NCI-H82 treated with DMSO at 0.1 percent for 48 hours (cell line): ENCODE measurements at regions not wholly inside any gene's neighbourhood (a gene's known extent, or its start where the extent isn't known, plus 50 kb on each side); places are given as distances from the start of the nearest gene placed in this dataset.
"Not testable (repeated sequence)": the region's sequence is repeated elsewhere in the genome, so short reads cannot be mapped to it uniquely, and the experiment has no call there.

Experiments used
- DNase-seq: peaks from one replicate; lab custom pipeline; 2025; ENCODE audit not compliant: unreplicated experiment; lab: John Stamatoyannopoulos, UW

GRCh38 chr11:45754741-45755140, 50.2 kb upstream of the SLC35C1 start:
- no peak for DNase-seq

GRCh38 chr11:45754261-45754709, 50.7 kb upstream of the SLC35C1 start:
- DNase-seq: no peak

- no peak for DNase-seq
Observed at GRCh38 chr11:45752106-45752505, 52.8 kb upstream of the SLC35C1 start.

GRCh38 chr11:45751430-45751829, 53.5 kb upstream of the SLC35C1 start:
- no peak for DNase-seq

- DNase-seq: no peak
Observed at GRCh38 chr11:45750439-45750838, 54.5 kb upstream of the SLC35C1 start.

GRCh38 chr11:45748801-45749200, 56.1 kb upstream of the SLC35C1 start:
- no peak for DNase-seq

- DNase-seq: no peak
Observed at GRCh38 chr11:45745065-45745811, 59.7 kb upstream of the SLC35C1 start.

GRCh38 chr11:45743556-45744468, 61.1 kb upstream of the SLC35C1 start:
- DNase-seq: no peak

- no peak for DNase-seq
Observed at GRCh38 chr11:45741582-45741981, 63.4 kb upstream of the SLC35C1 start.

- DNase-seq: no peak
Observed at GRCh38 chr11:45741032-45741431, 63.9 kb upstream of the SLC35C1 start.

- no peak for DNase-seq
Observed at GRCh38 chr11:45739866-45740265, 65.1 kb upstream of the SLC35C1 start.

GRCh38 chr11:45739071-45739470, 65.9 kb upstream of the SLC35C1 start:
- not testable (repeated sequence) for DNase-seq

- DNase-seq: not testable (repeated sequence)
Observed at GRCh38 chr11:45738194-45738593, 66.8 kb upstream of the SLC35C1 start.

- DNase-seq: no peak
Observed at GRCh38 chr11:45737056-45737455, 67.9 kb upstream of the SLC35C1 start.

GRCh38 chr11:45736424-45736823, 68.5 kb upstream of the SLC35C1 start:
- DNase-seq: no peak

- no peak for DNase-seq
Observed at GRCh38 chr11:45733176-45733575, 67.8 kb upstream of the CHST1 start.

GRCh38 chr11:45732343-45732742, 66.9 kb upstream of the CHST1 start:
- DNase-seq: peak; percentile 10

GRCh38 chr11:45731171-45731570, 65.7 kb upstream of the CHST1 start:
- peak; percentile 44 for DNase-seq

- DNase-seq: no peak
Observed at GRCh38 chr11:45730014-45730413, 64.6 kb upstream of the CHST1 start.

GRCh38 chr11:45726493-45727054, 61.2 kb upstream of the CHST1 start:
- DNase-seq: no peak

- DNase-seq: no peak
Observed at GRCh38 chr11:45725776-45726492, 60.5 kb upstream of the CHST1 start.
